Kidney glomerular epithelial cell (primary cell): ENCODE measurements at regions not wholly inside any gene's neighbourhood (a gene's known extent, or its start where the extent isn't known, plus 50 kb on each side); places are given as distances from the start of the nearest gene placed in this dataset.

Experiments
- DNase-seq: peaks from one replicate; lab custom pipeline; 2025; lab: John Stamatoyannopoulos, UW

- no peak for DNase-seq
Measured at GRCh38 chr1:112264553-112264952, 131.5 kb upstream of the CTTNBP2NL start.

GRCh38 chr1:112265931-112266330 is 130.1 kb upstream of the CTTNBP2NL start:
- DNase-seq, result no peak

- DNase-seq, result no peak
Measured at GRCh38 chr1:112267206-112267605, 128.8 kb upstream of the CTTNBP2NL start.

- no peak for DNase-seq
Measured at GRCh38 chr1:112267929-112268328, 128.1 kb upstream of the CTTNBP2NL start.

GRCh38 chr1:112268408-112268807 is 127.6 kb upstream of the CTTNBP2NL start:
- DNase-seq, result no peak

- no peak for DNase-seq
Measured at GRCh38 chr1:112271270-112271669, 124.7 kb upstream of the CTTNBP2NL start.

GRCh38 chr1:112272101-112272772 is 123.8 kb upstream of the CTTNBP2NL start:
- no peak for DNase-seq

GRCh38 chr1:112284796-112285195 is 111.2 kb upstream of the CTTNBP2NL start:
- DNase-seq, result peak; percentile 5

- DNase-seq, result no peak
Measured at GRCh38 chr1:112285316-112285715, 110.7 kb upstream of the CTTNBP2NL start.

- no peak for DNase-seq
Measured at GRCh38 chr1:112285746-112286145, 110.3 kb upstream of the CTTNBP2NL start.

GRCh38 chr1:112296908-112297307 is 99.1 kb upstream of the CTTNBP2NL start:
- DNase-seq, result no peak

- DNase-seq, result no peak
Measured at GRCh38 chr1:112297536-112297935, 98.5 kb upstream of the CTTNBP2NL start.

GRCh38 chr1:112298558-112298957 is 97.5 kb upstream of the CTTNBP2NL start:
- DNase-seq, result peak; percentile 16

GRCh38 chr1:112304126-112304525 is 91.9 kb upstream of the CTTNBP2NL start:
- no peak for DNase-seq

- no peak for DNase-seq
Measured at GRCh38 chr1:112304612-112305011, 91.4 kb upstream of the CTTNBP2NL start.

- no peak for DNase-seq
Measured at GRCh38 chr1:112307930-112308591, 88.0 kb upstream of the CTTNBP2NL start.

GRCh38 chr1:112308716-112309115 is 87.3 kb upstream of the CTTNBP2NL start:
- no peak for DNase-seq

GRCh38 chr1:112309499-112309898 is 86.5 kb upstream of the CTTNBP2NL start:
- no peak for DNase-seq

- DNase-seq, result no peak
Measured at GRCh38 chr1:112312315-112312714, 83.7 kb upstream of the CTTNBP2NL start.

- DNase-seq, result no peak
Measured at GRCh38 chr1:112312879-112313278, 83.1 kb upstream of the CTTNBP2NL start.

- DNase-seq, result no peak
Measured at GRCh38 chr1:112316254-112316913, 79.6 kb upstream of the CTTNBP2NL start.

- DNase-seq, result no peak
Measured at GRCh38 chr1:112317140-112317539, 78.9 kb upstream of the CTTNBP2NL start.

GRCh38 chr1:112317611-112318062 is 78.4 kb upstream of the CTTNBP2NL start:
- DNase-seq, result no peak
